ENCODE measurements at regions not wholly inside any gene's neighbourhood (a gene's known extent, or its start where the extent isn't known, plus 50 kb on each side); places are given as distances from the start of the nearest gene placed in this dataset.

- DNase-seq (ENCODE audit: low read depth) = no peak
- H3K4me3 ChIP-seq (ENCODE audit: control insufficient read depth, low read depth, low read length) = no peak overlapping the region
- TF ChIP-seq CTCF (conservative IDR thresholded peaks at IDR 0.05; ENCODE audit: control insufficient read depth, insufficient read depth, low read depth, low read length) = no peak
Measured at GRCh38 chr6:169895926-169896761, 144.7 kb downstream of the ERMARD start.

GRCh38 chr6:169895000-169895759, 143.8 kb downstream of the ERMARD start:
- no peak overlapping the region for H3K4me3 ChIP-seq (ENCODE audit: control insufficient read depth, low read depth, low read length)
- no peak for DNase-seq (ENCODE audit: low read depth)
- TF ChIP-seq CTCF (conservative IDR thresholded peaks at IDR 0.05; ENCODE audit: control insufficient read depth, insufficient read depth, low read depth, low read length) = no peak

GRCh38 chr6:169894377-169894960, 143.0 kb downstream of the ERMARD start:
- DNase-seq (ENCODE audit: low read depth) = no peak
- no peak for TF ChIP-seq CTCF (conservative IDR thresholded peaks at IDR 0.05; ENCODE audit: control insufficient read depth, insufficient read depth, low read depth, low read length)
- no peak overlapping the region for H3K4me3 ChIP-seq (ENCODE audit: control insufficient read depth, low read depth, low read length)

- DNase-seq (ENCODE audit: low read depth) = no peak
- no peak overlapping the region for H3K4me3 ChIP-seq (ENCODE audit: control insufficient read depth, low read depth, low read length)
- TF ChIP-seq CTCF (conservative IDR thresholded peaks at IDR 0.05; ENCODE audit: control insufficient read depth, insufficient read depth, low read depth, low read length) = no peak
Measured at GRCh38 chr6:169893624-169894023, 142.2 kb downstream of the ERMARD start.

GRCh38 chr6:169891846-169892245, 140.4 kb downstream of the ERMARD start:
- no peak overlapping the region for H3K4me3 ChIP-seq (ENCODE audit: control insufficient read depth, low read depth, low read length)
- TF ChIP-seq CTCF (conservative IDR thresholded peaks at IDR 0.05; ENCODE audit: control insufficient read depth, insufficient read depth, low read depth, low read length) = no peak
- no peak for DNase-seq (ENCODE audit: low read depth)

- TF ChIP-seq CTCF (conservative IDR thresholded peaks at IDR 0.05; ENCODE audit: control insufficient read depth, insufficient read depth, low read depth, low read length) = no peak
- H3K4me3 ChIP-seq (ENCODE audit: control insufficient read depth, low read depth, low read length) = no peak overlapping the region
- DNase-seq (ENCODE audit: low read depth) = no peak
Measured at GRCh38 chr6:169891421-169891820, 140.0 kb downstream of the ERMARD start.

All from fibroblast of mammary gland (primary cell).